K562 (cell line): ENCODE measurements at regions not wholly inside any gene's neighbourhood (a gene's known extent, or its start where the extent isn't known, plus 50 kb on each side); places are given as distances from the start of the nearest gene placed in this dataset.

ENCODE experiments used
- EZH2 ChIP-seq: IDR thresholded peaks from 2 replicates; pipeline ENCODE4 v1.6.1; 2012; ENCODE audit warnings: low read depth, mild to moderate bottlenecking, inconsistent platforms, low read length, borderline replicate concordance
- NFATC3 ChIP-seq: fragments of 450-650 bp; IDR thresholded peaks from 2 replicates; pipeline ENCODE4 v1.6.1; 2017; ENCODE audit warnings: mild to moderate bottlenecking
- PCBP1 ChIP-seq: fragments of 200-400 bp; formaldehyde crosslinking; IDR thresholded peaks from 2 replicates; pipeline ENCODE4 v1.6.1; 2018; ENCODE audit warnings: mild to moderate bottlenecking, low read depth, low read length; ENCODE audit not compliant: poor library complexity, severe bottlenecking
- POLR2A ChIP-seq: fragments of 450-650 bp; conservative IDR thresholded peaks from 2 replicates; pipeline ENCODE4 v1.6.1; 2016
- SMAD4 ChIP-seq: fragments of 250-450 bp; sonication (Bioruptor Pico); conservative IDR thresholded peaks from 2 replicates; pipeline ENCODE4 v1.8.0; 2021; ENCODE audit warnings: inconsistent platforms, mild to moderate bottlenecking, moderate library complexity
- SPI1 ChIP-seq: IDR thresholded peaks from 2 replicates; pipeline ENCODE4 v1.6.1; 2011; ENCODE audit warnings: low read depth, low read length, control low read depth, borderline replicate concordance
- TAF1 ChIP-seq: IDR thresholded peaks from 2 replicates; pipeline ENCODE4 v1.6.1; 2011; ENCODE audit warnings: mild to moderate bottlenecking, low read length, moderate library complexity; ENCODE audit not compliant: insufficient read depth, control insufficient read depth, severe bottlenecking; ENCODE audit errors: extremely low read depth
- TEAD2 ChIP-seq: fragments of 450-650 bp; IDR thresholded peaks from 2 replicates; pipeline ENCODE4 v1.6.1; 2016; ENCODE audit warnings: missing genetic modification characterization, control low read depth, missing compliant biosample characterization
- ZNF217 ChIP-seq: sonication (generic); formaldehyde crosslinking; IDR thresholded peaks from 2 replicates; pipeline ENCODE4 v1.8.0; 2022; ENCODE audit warnings: mild to moderate bottlenecking, missing genetic modification reagents
- ZNF583 ChIP-seq: fragments of 250-450 bp; sonication (Bioruptor Pico); IDR thresholded peaks from 2 replicates; pipeline ENCODE4 v1.4.0; 2020
- TF ChIP-seq, protein P1 (sequence below), 2 experiments: IDR thresholded peaks; 2 replicates each; pipeline ENCODE4 v1.6.1; 2011; ENCODE audit warnings: borderline replicate concordance in 1 of 2, control low read depth in 1 of 2, low read depth in 1 of 2, low read length in 1 of 2, mild to moderate bottlenecking in 1 of 2, mixed read lengths in 1 of 2, moderate library complexity in 1 of 2; ENCODE audit not compliant: insufficient read depth in 1 of 2, insufficient read length in 1 of 2, poor library complexity in 1 of 2, severe bottlenecking in 1 of 2; ENCODE audit errors: extremely low read depth in 1 of 2

- TF ChIP-seq SMAD4 (no peak), EZH2 (no peak), TAF1 (no peak), ZNF583 (CRISPR knock-in tag) (no peak), SPI1 (no peak), PCBP1 (no peak), POLR2A (no peak), ZNF217 (no peak), NFATC3 (no peak), TEAD2 (tag) (no peak)
- TF ChIP-seq, protein P1, sequence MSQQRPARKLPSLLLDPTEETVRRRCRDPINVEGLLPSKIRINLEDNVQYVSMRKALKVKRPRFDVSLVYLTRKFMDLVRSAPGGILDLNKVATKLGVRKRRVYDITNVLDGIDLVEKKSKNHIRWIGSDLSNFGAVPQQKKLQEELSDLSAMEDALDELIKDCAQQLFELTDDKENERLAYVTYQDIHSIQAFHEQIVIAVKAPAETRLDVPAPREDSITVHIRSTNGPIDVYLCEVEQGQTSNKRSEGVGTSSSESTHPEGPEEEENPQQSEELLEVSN (IDR thresholded peaks at IDR 0.05; ENCODE audit: borderline replicate concordance in 1 of 2, extremely low read depth in 1 of 2, insufficient read depth in 1 of 2, insufficient read length in 1 of 2, low read depth in 1 of 2, low read length in 1 of 2, poor library complexity in 1 of 2, severe bottlenecking in 1 of 2): no peak
Observed at GRCh38 chr14:21725250-21725649, 51.6 kb upstream of the OR4E1 start.
